ENCODE measurements at regions not wholly inside any gene's neighbourhood (a gene's known extent, or its start where the extent isn't known, plus 50 kb on each side); places are given as distances from the start of the nearest gene placed in this dataset.

DNA sequence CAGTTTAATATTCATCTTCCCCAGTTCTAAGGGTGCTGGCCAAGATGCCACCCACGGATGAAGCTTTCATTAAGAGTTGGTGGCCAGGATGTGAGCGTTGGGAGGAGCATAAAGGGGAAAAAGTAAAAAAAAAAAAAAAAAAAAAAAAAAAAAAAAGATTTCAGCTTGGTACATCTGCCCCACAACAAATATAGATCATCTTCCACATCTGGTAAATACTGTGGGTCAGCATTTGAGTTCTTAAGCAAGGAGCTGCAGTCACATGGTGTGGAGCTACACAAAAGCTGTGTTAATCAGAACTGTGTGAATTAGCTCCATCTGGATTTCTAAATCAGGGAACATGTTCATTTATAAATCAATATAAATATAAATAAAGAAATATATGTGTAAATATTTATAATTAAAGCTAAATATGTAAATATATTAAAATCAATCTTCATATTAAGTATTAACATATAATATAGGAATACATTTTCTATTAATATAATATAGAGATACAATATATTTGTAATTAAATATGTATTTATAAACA is 262.3 kb downstream of the NUAK1 start:
- H3K36me3 ChIP-seq (ENCODE audit: control insufficient read depth, insufficient read depth, low read length): no peaks in the 10 kb centered on the region
- TF ChIP-seq, protein P1, sequence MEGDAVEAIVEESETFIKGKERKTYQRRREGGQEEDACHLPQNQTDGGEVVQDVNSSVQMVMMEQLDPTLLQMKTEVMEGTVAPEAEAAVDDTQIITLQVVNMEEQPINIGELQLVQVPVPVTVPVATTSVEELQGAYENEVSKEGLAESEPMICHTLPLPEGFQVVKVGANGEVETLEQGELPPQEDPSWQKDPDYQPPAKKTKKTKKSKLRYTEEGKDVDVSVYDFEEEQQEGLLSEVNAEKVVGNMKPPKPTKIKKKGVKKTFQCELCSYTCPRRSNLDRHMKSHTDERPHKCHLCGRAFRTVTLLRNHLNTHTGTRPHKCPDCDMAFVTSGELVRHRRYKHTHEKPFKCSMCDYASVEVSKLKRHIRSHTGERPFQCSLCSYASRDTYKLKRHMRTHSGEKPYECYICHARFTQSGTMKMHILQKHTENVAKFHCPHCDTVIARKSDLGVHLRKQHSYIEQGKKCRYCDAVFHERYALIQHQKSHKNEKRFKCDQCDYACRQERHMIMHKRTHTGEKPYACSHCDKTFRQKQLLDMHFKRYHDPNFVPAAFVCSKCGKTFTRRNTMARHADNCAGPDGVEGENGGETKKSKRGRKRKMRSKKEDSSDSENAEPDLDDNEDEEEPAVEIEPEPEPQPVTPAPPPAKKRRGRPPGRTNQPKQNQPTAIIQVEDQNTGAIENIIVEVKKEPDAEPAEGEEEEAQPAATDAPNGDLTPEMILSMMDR (IDR thresholded peaks at IDR 0.05; ENCODE audit: insufficient read depth, low read length, poor library complexity, severe bottlenecking): no peak
- no peak for DNase-seq (ENCODE audit: low read depth)
- no peaks in the 10 kb centered on the region for H3K27me3 ChIP-seq (ENCODE audit: control insufficient read depth, insufficient read depth, low read length)
- no peak overlapping the region for H3K4me3 ChIP-seq (ENCODE audit: low read depth, low read length)

DNA sequence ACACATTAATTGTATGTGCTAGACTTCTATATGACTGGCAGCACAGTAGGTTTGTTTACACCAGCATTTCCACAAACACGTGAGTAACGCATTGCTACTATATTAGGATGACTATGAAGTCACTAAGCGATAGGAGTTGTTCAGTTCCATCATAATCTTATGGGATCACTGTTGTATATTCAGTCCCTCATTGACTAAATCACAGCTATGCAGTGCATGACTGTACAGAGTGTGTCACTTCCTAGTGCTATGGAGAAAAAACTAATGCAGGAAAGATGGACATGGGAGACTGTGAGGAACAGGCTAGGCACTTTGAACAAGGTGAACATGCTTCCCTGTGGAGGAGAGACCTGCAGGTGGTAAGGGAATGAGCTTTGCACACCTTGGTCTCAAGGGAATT is 259.8 kb downstream of the NUAK1 start:
- TF ChIP-seq, protein P1 (IDR thresholded peaks at IDR 0.05; ENCODE audit: insufficient read depth, low read length, poor library complexity, severe bottlenecking): no peak
- DNase-seq (ENCODE audit: low read depth): no peak
- Histone ChIP-seq H3K36me3 (ENCODE audit: control insufficient read depth, insufficient read depth, low read length) (no peaks in the 10 kb centered on the region), H3K4me3 (ENCODE audit: low read depth, low read length) (no peak overlapping the region), H3K27me3 (ENCODE audit: control insufficient read depth, insufficient read depth, low read length) (no peaks in the 10 kb centered on the region)

DNA sequence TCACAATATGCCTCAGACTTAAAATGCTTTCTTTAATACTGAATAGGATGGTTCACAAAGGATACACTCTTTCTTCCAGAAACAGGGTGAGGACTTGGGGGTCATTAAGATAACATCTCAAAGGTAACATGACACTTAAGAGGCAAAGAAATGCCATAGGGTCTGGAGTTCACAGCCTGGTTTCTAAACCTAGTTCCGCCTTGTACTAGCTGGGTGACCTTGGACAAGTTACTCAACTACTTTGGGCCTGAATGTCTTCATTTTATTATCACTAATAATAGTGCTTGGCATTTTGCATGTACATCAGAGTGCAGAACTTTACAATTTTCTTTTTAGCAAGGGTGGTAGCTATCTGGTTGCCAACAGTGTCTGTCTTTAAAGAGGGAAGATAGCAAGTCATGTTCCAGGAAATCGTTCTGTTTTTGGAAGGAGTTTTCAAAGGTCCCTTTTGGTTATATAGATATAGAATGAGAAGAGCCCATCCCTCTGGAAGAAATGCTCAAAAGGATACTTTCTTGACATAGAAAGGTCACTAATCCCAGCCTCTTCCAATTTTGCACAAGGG is 257.8 kb downstream of the NUAK1 start:
- TF ChIP-seq, protein P1 (IDR thresholded peaks at IDR 0.05; ENCODE audit: insufficient read depth, low read length, poor library complexity, severe bottlenecking): no peak
- H3K4me3 ChIP-seq (ENCODE audit: low read depth, low read length): no peak overlapping the region
- no peaks in the 10 kb centered on the region for H3K36me3 ChIP-seq (ENCODE audit: control insufficient read depth, insufficient read depth, low read length)
- no peaks in the 10 kb centered on the region for H3K27me3 ChIP-seq (ENCODE audit: control insufficient read depth, insufficient read depth, low read length)
- no peak for DNase-seq (ENCODE audit: low read depth)

DNA sequence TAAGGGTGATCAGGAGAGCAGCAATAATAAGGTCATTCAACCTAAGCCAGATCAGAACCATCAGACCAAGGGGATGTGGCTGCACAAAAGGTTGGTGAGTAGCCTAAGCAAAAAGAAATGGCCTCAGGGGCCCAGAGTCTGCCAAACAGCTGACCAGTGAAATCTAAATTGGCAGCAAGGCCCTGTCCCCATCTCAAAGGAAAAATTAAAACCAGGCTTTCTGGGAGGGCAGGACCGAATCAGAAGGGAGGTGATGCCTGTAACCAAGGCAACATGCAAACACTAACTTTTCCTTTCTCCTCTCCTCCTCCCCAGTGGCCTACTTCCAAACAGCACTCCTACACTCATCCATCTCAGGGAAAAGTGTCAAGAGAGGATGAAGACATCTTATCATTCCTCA is 256.4 kb downstream of the NUAK1 start:
- DNase-seq (ENCODE audit: low read depth): no peak
- Histone ChIP-seq H3K4me3 (ENCODE audit: low read depth, low read length) (no peak overlapping the region), H3K27me3 (ENCODE audit: control insufficient read depth, insufficient read depth, low read length) (no peaks in the 10 kb centered on the region), H3K36me3 (ENCODE audit: control insufficient read depth, insufficient read depth, low read length) (no peaks in the 10 kb centered on the region)
- TF ChIP-seq, protein P1 (IDR thresholded peaks at IDR 0.05; ENCODE audit: insufficient read depth, low read length, poor library complexity, severe bottlenecking): no peak

DNA sequence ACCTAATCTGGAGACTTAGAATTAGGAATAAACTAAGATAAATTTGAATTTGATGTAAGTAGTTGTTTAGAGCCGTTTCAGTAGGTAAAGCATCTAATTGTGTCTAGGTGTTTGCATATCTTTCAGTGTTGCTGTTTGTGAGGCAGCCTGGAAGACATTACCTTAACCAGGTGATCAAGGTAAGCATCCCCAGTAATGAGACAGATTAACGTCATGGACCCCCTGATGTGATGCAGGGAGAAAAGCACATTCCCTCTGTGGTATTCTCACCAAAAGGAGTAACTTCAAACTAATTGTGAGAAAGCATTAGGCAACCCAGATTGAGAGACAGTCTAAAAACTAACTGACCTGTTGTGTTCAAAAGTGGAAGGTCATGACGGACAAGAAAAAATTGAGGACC is 251.6 kb downstream of the NUAK1 start:
- DNase-seq (ENCODE audit: low read depth): no peak

More for the DNA sequence above, 251.6 kb downstream of the NUAK1 start:
- H3K4me3 ChIP-seq (ENCODE audit: low read depth, low read length): no peak overlapping the region
- H3K27me3 ChIP-seq (ENCODE audit: control insufficient read depth, insufficient read depth, low read length): no peaks in the 10 kb centered on the region
- TF ChIP-seq, protein P1 (IDR thresholded peaks at IDR 0.05; ENCODE audit: insufficient read depth, low read length, poor library complexity, severe bottlenecking): no peak
- H3K36me3 ChIP-seq (ENCODE audit: control insufficient read depth, insufficient read depth, low read length): no peaks in the 10 kb centered on the region

All from kidney epithelial cell (primary cell).